HEK293T (cell line): ENCODE measurements at regions not wholly inside any gene's neighbourhood (a gene's known extent, or its start where the extent isn't known, plus 50 kb on each side); places are given as distances from the start of the nearest gene placed in this dataset.
A peak's percentile ranks its signal among the peaks of the same experiment; 100 is the strongest.

ENCODE experiments used
- ELF4 ChIP-seq: fragments of 450-650 bp; IDR thresholded peaks from 2 replicates; pipeline ENCODE4 v1.6.1; 2017; ENCODE audit warnings: antibody characterized with exemption
- FOXK2 ChIP-seq: fragments of 450-650 bp; IDR thresholded peaks from 2 replicates; pipeline ENCODE4 v1.6.1; 2016; ENCODE audit warnings: mild to moderate bottlenecking
- NFRKB ChIP-seq: fragments of 450-650 bp; IDR thresholded peaks from 2 replicates; pipeline ENCODE4 v1.6.1; 2016; ENCODE audit warnings: mild to moderate bottlenecking, moderate library complexity
- SP1 ChIP-seq: fragments of 450-650 bp; IDR thresholded peaks from 2 replicates; pipeline ENCODE4 v1.6.1; 2017
- ZNF384 ChIP-seq: fragments of 450-650 bp; IDR thresholded peaks from 2 replicates; pipeline ENCODE4 v1.6.1; 2016

GRCh38 chr2:180258041-180258537, 251.0 kb upstream of the CWC22 start:
- TF ChIP-seq FOXK2 (no peak), SP1 (no peak), NFRKB (no peak), ZNF384 (0 out of 2 replicates have a peak, but pooled peaks have one; percentile 26), ELF4 (no peak)
